IPS-20b (cell line): ENCODE measurements at regions not wholly inside any gene's neighbourhood (a gene's known extent, or its start where the extent isn't known, plus 50 kb on each side); places are given as distances from the start of the nearest gene placed in this dataset.
"Not testable (repeated sequence)": the region's sequence is repeated elsewhere in the genome, so short reads cannot be mapped to it uniquely, and the experiment has no call there.

Source experiments
- H3K27ac ChIP-seq: one replicate; pipeline ENCODE4 v1.5.1; 2013; ENCODE audit warnings: low read length
- H3K27me3 ChIP-seq: 2 replicates; pipeline ENCODE4 v1.6.1; 2013; ENCODE audit warnings: mild to moderate bottlenecking, low read length, inconsistent platforms; ENCODE audit not compliant: insufficient read depth
- H3K36me3 ChIP-seq: 2 replicates; pipeline ENCODE4 v1.6.1; 2013; ENCODE audit warnings: low read depth, mild to moderate bottlenecking, inconsistent platforms, low read length, moderate library complexity; ENCODE audit not compliant: insufficient read depth
- H3K4me1 ChIP-seq: 2 replicates; pipeline ENCODE4 v1.6.1; 2013; ENCODE audit warnings: mild to moderate bottlenecking, control low read depth, inconsistent platforms, low read length, moderate library complexity; ENCODE audit not compliant: insufficient read depth
- H3K4me3 ChIP-seq: 2 replicates; pipeline ENCODE4 v1.5.1; 2013; ENCODE audit warnings: mild to moderate bottlenecking, low read length, inconsistent platforms
- H3K9ac ChIP-seq: 2 replicates; pipeline ENCODE4 v1.6.1; 2013; ENCODE audit warnings: low read depth, mild to moderate bottlenecking, inconsistent platforms, low read length, moderate library complexity
- H3K9me3 ChIP-seq: 2 replicates; pipeline ENCODE4 v1.6.1; 2013; ENCODE audit warnings: mild to moderate bottlenecking, low read depth, low read length, inconsistent platforms; ENCODE audit not compliant: insufficient read depth

GRCh38 chr3:107201146-107201545, 176.1 kb upstream of the CCDC54 start:
- Histone ChIP-seq H3K4me1 (no peaks in the 10 kb centered on the region), H3K4me3 (no peak overlapping the region), H3K9me3 (no peaks in the 10 kb centered on the region), H3K36me3 (no peaks in the 10 kb centered on the region), H3K27me3 (no peaks in the 10 kb centered on the region), H3K9ac (no peak overlapping the region), H3K27ac (no peak overlapping the region)

- not testable (repeated sequence) for H3K4me1 ChIP-seq, H3K9me3 ChIP-seq, H3K36me3 ChIP-seq, H3K4me3 ChIP-seq, H3K27ac ChIP-seq, H3K9ac ChIP-seq, H3K27me3 ChIP-seq
Measured at GRCh38 chr3:107202885-107203284, 174.4 kb upstream of the CCDC54 start.

- Histone ChIP-seq H3K9ac (no peak overlapping the region), H3K9me3 (no peaks in the 10 kb centered on the region), H3K27me3 (no peaks in the 10 kb centered on the region), H3K4me3 (no peak overlapping the region), H3K36me3 (no peaks in the 10 kb centered on the region), H3K27ac (no peak overlapping the region), H3K4me1 (peaks cover 3% of the 10 kb centered on the region; the same call in 1 of the 2 replicates)
Measured at GRCh38 chr3:107204121-107204520, 173.1 kb upstream of the CCDC54 start.

- H3K9ac ChIP-seq: no peak overlapping the region
- no peak overlapping the region for H3K27ac ChIP-seq
- H3K4me1 ChIP-seq: peaks cover 3% of the 10 kb centered on the region; the same call in 1 of the 2 replicates
- H3K36me3 ChIP-seq: no peaks in the 10 kb centered on the region
- H3K27me3 ChIP-seq: no peaks in the 10 kb centered on the region
- H3K4me3 ChIP-seq: no peak overlapping the region
- no peaks in the 10 kb centered on the region for H3K9me3 ChIP-seq
Measured at GRCh38 chr3:107205358-107205757, 171.9 kb upstream of the CCDC54 start.

GRCh38 chr3:107206141-107206540, 171.1 kb upstream of the CCDC54 start:
- no peak overlapping the region for H3K9ac ChIP-seq
- no peaks in the 10 kb centered on the region for H3K27me3 ChIP-seq
- no peak overlapping the region for H3K4me3 ChIP-seq
- no peaks in the 10 kb centered on the region for H3K9me3 ChIP-seq
- H3K4me1 ChIP-seq: peaks cover 3% of the 10 kb centered on the region; the same call in 1 of the 2 replicates
- no peaks in the 10 kb centered on the region for H3K36me3 ChIP-seq
- no peak overlapping the region for H3K27ac ChIP-seq

GRCh38 chr3:107206945-107207344, 170.3 kb upstream of the CCDC54 start:
- Histone ChIP-seq H3K27ac (no peak overlapping the region), H3K36me3 (no peaks in the 10 kb centered on the region), H3K27me3 (no peaks in the 10 kb centered on the region), H3K4me1 (peaks cover 3% of the 10 kb centered on the region; the same call in 1 of the 2 replicates), H3K9ac (no peak overlapping the region), H3K4me3 (no peak overlapping the region), H3K9me3 (no peaks in the 10 kb centered on the region)

- Histone ChIP-seq H3K27ac (no peak overlapping the region), H3K27me3 (no peaks in the 10 kb centered on the region), H3K9me3 (no peaks in the 10 kb centered on the region), H3K36me3 (no peaks in the 10 kb centered on the region), H3K4me1 (peaks cover 3% of the 10 kb centered on the region; the same call in 1 of the 2 replicates), H3K9ac (no peak overlapping the region), H3K4me3 (no peak overlapping the region)
Measured at GRCh38 chr3:107208100-107208499, 169.1 kb upstream of the CCDC54 start.

GRCh38 chr3:107208796-107209195, 168.4 kb upstream of the CCDC54 start:
- H3K4me1 ChIP-seq: peaks cover 3% of the 10 kb centered on the region; the same call in 1 of the 2 replicates
- H3K9ac ChIP-seq: no peak overlapping the region
- H3K27ac ChIP-seq: no peak overlapping the region
- no peaks in the 10 kb centered on the region for H3K27me3 ChIP-seq
- no peaks in the 10 kb centered on the region for H3K36me3 ChIP-seq
- H3K9me3 ChIP-seq: no peaks in the 10 kb centered on the region
- no peak overlapping the region for H3K4me3 ChIP-seq

- Histone ChIP-seq H3K27ac (no peak overlapping the region), H3K4me1 (peaks cover 3% of the 10 kb centered on the region; the same call in 1 of the 2 replicates), H3K27me3 (no peaks in the 10 kb centered on the region), H3K9me3 (no peaks in the 10 kb centered on the region), H3K9ac (no peak overlapping the region), H3K36me3 (no peaks in the 10 kb centered on the region), H3K4me3 (no peak overlapping the region)
Measured at GRCh38 chr3:107209302-107209990, 167.8 kb upstream of the CCDC54 start.

- Histone ChIP-seq H3K4me1 (peaks cover 6% of the 10 kb centered on the region; the same call in 1 of the 2 replicates), H3K27ac (no peak overlapping the region), H3K9ac (no peak overlapping the region), H3K36me3 (no peaks in the 10 kb centered on the region), H3K4me3 (no peak overlapping the region), H3K27me3 (no peaks in the 10 kb centered on the region), H3K9me3 (no peaks in the 10 kb centered on the region)
Measured at GRCh38 chr3:107211608-107212007, 165.6 kb upstream of the CCDC54 start.

GRCh38 chr3:107212618-107213017, 164.6 kb upstream of the CCDC54 start:
- peaks cover 6% of the 10 kb centered on the region; the same call in 1 of the 2 replicates for H3K4me1 ChIP-seq
- H3K36me3 ChIP-seq: no peaks in the 10 kb centered on the region
- H3K4me3 ChIP-seq: no peak overlapping the region
- no peaks in the 10 kb centered on the region for H3K9me3 ChIP-seq
- no peaks in the 10 kb centered on the region for H3K27me3 ChIP-seq
- H3K27ac ChIP-seq: no peak overlapping the region
- no peak overlapping the region for H3K9ac ChIP-seq

GRCh38 chr3:107213044-107213669, 164.1 kb upstream of the CCDC54 start:
- Histone ChIP-seq H3K27ac (no peak overlapping the region), H3K4me1 (peaks cover 5% of the 10 kb centered on the region; the same call in 1 of the 2 replicates), H3K27me3 (no peaks in the 10 kb centered on the region), H3K4me3 (no peak overlapping the region), H3K36me3 (no peaks in the 10 kb centered on the region), H3K9me3 (no peaks in the 10 kb centered on the region), H3K9ac (no peak overlapping the region)
